GM18507 (cell line): ENCODE measurements at regions not wholly inside any gene's neighbourhood (a gene's known extent, or its start where the extent isn't known, plus 50 kb on each side); places are given as distances from the start of the nearest gene placed in this dataset.

Source experiments
- DNase-seq: peaks from one replicate; pipeline ENCODE4 v3.0.0; 2011; ENCODE audit warnings: low read depth; ENCODE audit not compliant: insufficient read length; ENCODE audit errors: extremely low spot score
- FAIRE-seq: peaks from 2 replicates; lab custom pipeline; 2011; peaks lifted over from hg19 to GRCh38; lab: Jason Lieb, UNC

DNA sequence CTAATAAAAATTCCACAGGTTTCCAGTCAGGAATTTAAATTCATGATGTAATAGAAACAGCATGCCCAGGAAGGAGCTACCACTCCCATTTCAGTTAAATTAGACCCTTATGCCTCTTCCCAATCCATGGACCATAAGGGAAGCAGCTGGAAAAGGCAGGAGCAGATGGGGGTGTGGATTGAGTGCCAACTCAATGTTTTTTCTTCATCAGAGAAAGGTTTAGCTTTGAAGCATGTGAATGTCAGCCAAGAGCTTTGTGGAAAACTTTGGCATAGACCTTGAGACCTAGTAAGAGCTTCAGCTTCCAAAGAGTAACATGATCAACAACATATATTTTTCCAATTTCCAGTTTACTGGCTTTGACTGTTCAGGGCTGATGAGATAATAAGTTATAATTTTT is 2139.9 kb downstream of the PCDH9 start:
- FAIRE-seq: no peak
- no peak for DNase-seq

DNA sequence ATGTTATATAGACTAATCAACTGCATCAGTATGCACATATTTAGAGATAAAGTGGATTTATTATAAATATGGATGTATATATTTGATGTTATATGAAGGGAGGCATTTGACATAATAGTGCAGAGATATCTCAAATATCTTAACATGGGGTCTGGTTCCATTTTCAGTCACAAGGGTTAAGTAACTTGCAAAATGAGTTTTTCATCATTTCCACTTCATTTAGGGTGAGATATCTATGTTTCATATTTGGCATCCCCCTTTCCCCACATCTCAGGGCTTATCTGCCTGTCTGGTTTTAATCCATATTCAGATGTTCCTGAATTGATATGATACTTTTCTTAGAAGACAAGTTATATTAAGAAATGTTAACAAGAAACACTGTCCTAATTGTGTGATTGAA is 2141.2 kb downstream of the PCDH9 start:
- FAIRE-seq (no peak), DNase-seq (no peak)

DNA sequence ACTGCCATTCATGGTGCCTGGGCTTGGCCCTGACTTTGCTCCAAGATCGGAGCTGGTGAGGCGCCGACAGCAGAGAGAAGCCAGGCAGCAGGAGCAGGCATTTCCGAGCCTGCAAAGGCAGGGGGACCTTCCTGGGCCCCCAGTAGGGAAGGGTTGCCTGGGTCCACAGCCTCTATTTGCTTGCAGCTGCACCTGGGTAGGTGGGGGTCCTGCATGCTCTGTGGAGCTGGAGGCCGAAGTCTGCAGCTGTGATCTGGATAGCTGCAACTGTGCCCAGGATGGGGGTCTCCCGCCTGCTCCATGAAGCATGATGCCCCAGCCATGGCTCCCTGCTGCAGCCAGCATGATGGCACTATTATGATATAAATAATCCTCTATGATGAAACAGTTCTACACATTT is 2144.2 kb downstream of the PCDH9 start:
- DNase-seq: no peak
- no peak for FAIRE-seq

DNA sequence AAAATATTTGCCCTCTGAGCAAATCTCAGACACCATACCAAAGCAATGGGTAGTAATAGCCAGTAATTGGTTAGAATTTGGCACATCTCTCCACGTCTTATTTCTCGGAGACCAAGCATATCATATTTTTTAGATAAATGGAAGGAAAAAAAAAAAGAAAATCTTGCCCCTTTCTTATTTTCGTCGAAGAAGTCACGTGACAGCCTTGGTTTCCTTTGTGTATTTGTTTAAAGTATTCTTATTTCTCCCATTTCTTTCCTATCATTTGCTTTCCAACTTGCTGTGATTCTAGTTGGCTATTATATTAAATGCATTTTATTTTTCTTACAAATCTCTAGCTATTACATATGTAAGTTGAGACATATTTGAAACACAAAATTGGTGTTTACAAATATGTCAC is 2155.9 kb downstream of the PCDH9 start:
- DNase-seq (no peak), FAIRE-seq (no peak)

DNA sequence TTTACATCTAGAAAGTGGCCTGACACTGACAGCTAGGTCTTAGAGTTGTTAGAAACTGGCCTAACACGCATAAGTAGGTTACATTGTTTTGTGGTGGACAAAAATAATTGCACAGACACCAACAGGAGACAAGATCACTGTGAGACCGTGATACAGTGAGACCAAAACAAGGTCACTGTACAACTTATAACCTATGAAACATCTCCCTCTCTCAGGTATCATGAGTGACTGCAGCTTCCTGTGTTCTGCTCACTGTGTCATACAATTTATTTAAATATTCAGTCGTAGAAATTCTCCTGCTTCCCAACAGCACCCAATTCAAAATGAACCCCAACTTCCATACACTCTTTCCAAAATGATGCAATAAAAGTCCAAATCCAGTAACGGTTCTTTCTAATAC is 2165.2 kb downstream of the PCDH9 start:
- DNase-seq (no peak), FAIRE-seq (no peak)

DNA sequence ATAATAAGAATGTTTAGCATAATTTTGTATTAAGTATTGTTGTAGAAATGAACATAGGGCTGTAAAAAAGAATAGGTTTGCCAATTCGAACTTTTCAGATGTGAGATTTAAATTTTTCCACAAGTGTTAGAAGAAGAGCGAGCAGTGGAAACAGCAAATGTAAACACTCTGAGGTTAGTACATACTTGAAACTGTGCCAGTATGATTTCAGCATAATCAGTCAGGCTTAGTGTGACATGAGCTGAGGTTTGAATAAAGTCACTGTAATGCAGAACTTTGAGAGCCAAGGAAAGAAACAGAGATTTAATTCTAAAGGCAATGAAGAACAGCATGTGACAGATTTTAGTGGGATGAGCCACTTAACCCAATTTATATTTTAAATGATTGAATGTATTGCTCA is 2166.4 kb downstream of the PCDH9 start:
- FAIRE-seq: no peak
- no peak for DNase-seq

DNA sequence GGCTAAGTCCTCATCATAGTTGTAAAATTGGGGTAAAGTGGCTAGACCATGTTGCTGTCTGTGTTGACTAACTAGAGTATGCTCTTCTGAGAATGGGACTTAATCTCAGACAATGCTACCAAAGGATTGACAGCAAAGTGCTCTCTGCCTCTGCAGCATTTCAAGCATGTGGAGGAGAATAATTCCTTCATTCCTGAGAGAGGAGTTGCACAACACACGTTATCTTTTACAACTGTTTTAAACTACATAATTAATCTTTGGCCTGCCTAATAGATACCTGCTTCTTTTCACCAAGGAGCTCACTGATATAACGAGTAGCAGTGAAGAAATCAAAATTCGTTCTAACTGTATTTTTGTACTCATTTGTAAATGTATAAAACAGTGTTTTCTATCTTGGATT is 2172.2 kb downstream of the PCDH9 start:
- no peak for FAIRE-seq
- DNase-seq: no peak

DNA sequence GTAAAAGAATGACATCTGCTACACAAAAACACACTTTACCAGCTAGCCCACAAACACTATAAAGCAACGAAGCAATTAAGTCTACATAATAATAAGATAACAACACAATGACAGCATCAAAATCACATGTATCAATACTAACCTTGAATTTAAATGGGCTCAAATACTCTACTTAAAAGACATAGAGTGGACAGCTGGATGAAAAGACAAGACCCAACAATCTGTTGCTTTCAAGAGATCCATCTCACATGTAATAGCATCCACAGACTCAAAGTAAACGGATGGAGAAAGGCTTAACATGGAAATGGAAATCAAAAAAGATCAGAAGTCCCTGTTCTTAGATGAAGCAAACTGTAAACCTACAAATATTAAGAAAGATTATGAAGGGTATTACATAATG is 2175.9 kb downstream of the PCDH9 start:
- DNase-seq (no peak), FAIRE-seq (no peak)

DNA sequence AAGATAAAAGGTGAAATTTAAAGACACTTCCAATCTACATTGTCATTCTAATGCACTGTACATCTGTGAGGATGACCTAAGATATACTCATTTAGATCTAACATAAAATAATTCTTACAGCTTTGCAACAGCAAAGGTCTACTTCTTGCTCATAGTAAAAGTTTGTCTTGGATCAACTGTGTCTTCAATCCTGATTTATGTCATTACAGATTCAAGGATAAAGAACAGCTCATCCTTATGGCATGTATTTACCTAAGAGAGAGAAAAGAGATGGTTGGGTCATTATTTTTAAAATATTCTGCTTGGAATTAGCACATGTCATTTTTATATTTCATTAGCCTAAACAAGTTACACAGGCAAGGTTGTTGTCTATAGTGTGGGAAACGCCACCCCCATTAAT is 2193.1 kb downstream of the PCDH9 start:
- FAIRE-seq: no peak
- no peak for DNase-seq

DNA sequence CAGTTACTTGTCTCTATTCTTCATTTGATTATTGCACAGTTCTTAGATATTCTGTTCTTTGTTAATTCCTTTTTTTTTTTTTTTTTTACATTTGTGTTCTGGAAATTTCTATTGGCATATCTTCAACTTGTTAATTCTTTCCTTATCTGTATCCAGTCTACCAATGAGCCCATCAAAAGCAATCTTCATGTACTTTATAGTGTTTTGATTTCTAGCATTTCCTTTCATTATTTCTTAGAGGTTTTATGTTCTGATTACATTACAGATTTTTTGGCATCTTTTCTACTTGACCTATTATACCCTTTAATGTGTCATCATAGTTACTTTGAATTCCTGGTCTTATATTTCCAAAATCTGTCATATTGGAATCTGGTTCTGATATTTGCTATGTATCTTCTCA is 2194.8 kb downstream of the PCDH9 start:
- FAIRE-seq (no peak), DNase-seq (no peak)

DNA sequence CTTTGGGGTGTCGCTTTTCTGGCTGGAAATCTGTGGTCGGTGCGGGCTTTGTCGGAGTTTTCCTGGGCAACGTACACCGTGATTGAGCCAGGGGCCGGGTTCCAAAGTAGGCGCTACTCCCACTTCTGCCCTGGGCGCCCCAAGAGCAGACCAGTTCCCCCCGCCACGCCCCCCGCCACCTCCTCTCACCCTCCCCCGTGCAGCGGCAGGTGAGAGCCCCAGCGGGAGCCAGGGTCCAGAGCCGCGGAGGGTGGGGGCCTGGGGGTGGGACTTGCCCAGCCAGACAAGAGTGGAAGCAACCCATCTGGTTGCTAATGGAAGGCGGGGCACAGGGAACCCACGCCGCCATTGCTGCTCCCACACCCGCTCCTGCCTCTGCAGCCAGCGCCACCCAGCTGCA is 2195.9 kb downstream of the PCDH9 start:
- DNase-seq (no peak), FAIRE-seq (no peak)

DNA sequence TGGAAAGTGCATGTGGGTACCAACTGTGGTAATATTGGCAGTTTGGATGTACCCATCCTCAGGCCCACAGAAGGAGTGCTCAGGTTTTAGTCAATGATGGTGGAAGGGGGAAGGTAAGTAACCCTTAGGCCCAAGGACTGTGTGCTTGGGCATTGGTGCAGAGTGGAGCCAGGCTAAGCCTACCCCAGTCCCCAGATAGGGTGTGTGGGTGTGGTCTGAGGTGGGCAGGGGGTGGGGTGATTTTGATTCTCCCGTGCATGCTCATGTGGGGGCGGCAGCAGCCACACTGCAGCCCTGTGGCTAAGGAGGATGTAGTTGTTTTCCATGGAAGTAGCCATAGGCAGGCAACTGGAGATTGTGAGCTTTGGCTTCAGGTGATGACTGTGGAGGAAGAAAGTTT is 2197.3 kb downstream of the PCDH9 start:
- DNase-seq (no peak), FAIRE-seq (no peak)

DNA sequence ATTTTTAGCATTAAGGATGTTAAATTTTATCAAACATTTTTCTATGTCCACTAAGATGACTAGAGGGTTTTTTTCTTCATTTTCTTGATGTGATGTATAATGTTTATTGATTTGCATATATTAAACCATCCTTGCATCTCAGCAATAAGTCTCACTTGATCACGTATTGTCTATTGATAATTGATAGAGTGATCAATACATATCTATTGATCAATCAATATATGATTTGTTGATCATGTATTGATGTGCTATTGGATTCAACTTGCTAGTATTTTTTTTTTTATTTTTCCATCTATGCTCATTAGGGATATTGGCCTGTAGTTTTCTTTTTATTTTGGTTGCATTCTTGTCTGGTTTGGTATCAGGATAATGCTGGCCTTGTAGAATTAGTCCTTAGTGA is 2202.0 kb downstream of the PCDH9 start:
- FAIRE-seq (no peak), DNase-seq (no peak)

DNA sequence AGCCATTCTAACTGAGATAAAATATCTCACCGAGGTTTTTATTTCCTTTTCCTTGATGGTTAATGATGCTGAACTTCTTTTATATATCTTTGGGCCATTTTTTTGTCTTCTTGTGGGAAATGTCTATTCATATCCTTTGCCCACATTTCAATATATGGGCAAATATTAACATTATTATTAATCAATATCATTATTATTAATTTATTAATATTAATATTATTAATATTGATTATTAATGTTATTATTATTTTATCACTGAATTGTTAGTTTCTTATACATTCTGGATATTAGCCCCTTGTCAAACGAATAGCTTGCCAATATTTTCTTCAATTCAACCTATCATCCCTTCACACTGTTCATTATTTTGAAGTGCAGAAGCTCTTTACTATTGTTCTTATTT is 2203.6 kb downstream of the PCDH9 start:
- DNase-seq: no peak

DNA sequence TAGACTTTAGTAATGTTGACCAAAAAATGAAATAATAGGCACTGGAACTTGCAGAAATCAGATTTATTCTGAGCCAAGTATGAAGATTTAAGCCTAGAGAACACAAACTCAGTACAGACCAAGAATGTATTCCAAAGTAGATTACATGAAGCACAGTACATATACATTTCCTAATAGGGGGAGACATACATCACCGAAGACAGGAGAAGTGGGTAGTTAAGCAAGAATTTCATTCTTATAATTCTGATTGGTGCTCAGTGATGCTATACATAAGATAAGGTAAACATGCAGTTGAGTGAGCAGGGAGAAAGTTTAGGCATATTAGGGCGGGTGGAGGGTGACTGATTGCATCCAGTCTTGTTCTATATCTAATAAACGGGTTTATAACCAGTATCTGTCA is 2218.8 kb downstream of the PCDH9 start:
- FAIRE-seq: no peak
- DNase-seq: no peak

More for the DNA sequence above, 2203.6 kb downstream of the PCDH9 start:
- no peak for FAIRE-seq

DNA sequence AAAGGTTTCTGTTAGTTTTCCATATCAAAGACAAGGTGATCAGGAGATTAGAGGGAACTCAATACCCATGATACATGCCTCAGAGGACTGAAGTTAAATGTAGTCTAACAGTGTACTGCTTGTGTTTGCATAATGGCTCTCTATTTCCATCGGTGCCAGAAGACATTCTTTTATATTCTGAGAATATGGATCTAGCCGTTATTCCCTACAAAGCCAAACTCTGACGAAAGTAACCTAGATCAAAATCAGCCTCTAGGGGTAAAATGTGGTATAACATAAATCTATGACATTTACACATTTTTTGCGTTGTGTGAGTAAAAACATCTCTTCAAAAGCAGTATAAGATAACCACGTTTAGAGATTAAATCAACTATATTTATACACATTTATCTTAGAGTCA is 2232.7 kb downstream of the PCDH9 start:
- DNase-seq (no peak), FAIRE-seq (no peak)

DNA sequence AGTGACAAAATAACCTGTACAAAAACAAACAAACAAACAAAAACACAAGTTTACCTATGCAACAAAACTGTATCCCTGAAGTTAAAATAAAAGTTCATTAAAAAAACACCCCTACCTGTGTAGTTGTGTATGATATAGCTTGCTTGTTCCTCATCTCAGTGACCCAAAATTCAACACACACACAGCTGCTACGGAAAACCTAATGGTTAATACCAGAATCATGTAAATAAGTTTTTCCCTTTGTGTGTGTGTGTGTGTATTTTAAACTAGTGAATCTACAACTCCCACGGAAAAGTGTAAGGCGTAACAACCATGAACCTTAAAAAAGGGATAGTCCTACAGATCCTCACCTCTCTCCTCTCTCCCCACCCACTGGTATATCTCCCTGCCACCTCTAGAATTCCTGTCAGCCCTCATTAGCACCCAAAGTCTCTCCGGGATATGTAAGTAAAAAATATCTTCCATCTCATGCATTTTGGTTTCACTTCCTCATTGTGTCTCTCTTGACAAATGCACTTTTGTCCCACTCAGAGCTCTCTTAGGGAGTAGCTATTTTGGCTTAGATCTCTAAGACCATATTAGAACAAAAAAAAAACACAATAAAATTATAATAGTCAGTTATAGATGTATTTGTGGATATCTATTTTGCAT is 2236.5 kb downstream of the PCDH9 start:
- DNase-seq (no peak), FAIRE-seq (peak; percentile 29)

DNA sequence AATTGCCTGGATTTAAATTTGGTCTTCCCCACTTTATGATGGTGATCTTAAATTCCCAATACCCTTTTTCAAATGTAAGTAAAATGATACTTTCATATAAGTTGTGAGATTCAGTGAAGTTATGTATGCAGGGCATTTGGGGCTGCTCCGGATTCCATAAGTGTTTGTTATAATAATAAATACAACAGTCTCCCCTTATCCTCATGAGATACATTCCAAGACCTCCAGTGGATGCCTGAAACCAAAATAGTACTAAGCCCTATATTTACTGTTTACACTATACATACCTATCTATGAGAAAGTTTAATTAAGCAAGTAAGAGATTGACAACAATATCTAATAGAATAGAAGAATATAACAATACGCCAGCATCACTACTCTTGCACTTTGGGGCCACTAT is 2237.8 kb downstream of the PCDH9 start:
- no peak for DNase-seq
- no peak for FAIRE-seq

DNA sequence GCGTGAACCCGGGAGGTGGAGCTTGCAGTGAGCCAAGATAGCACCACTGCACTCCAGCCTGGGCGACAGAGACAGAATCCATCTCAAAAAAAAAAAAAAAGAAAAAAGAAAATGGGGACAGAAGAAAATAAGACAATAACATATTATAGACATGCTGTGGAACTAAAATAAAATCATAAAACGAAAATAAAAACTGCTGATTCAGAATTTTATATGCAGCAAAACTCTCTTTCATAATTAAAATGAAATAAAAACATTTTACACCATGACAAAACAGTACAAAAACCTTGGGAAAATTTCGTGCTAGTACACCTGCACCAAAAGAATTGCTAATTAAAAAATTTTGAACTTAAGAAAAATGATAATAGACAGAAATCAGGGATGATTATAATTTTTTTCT is 2245.1 kb downstream of the PCDH9 start:
- no peak for DNase-seq
- FAIRE-seq: no peak

DNA sequence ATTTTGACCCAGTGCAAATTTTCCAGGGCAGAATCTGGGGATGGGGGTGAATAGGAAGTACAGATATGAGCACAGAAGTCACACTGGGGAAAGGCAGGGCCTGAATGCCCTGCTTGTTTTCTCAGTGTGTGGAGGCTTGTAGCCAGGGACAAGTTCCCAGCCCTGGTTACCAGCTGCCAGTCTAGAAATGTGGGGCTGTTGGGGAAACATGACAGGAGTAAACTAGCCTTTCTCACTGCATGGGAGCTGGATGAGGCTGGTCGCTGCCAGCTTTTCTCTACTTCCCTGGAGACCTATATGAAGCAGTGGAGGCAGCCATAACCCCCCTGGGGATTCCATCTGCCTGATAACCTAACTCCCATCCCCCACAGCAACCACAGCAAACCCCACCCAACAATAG is 2267.7 kb downstream of the PCDH9 start:
- no peak for FAIRE-seq

DNA sequence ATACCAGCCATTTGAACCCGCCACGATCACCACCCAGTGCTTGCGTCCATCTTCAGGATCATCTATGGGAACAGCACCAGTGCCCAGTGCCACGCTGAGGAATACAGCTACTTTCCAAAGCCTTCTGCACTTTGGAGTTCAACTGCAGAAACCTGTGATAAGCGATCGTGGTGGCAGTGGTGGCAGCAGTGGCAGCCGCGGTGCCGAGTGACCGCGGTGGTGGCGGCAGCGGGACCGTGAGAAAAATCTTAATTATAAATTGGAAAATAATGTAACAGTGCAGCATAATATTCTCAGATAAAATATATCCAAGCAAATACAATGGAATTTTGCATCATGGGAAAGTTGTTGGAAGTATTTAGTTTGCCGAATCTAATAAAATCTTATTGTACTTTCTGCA is 2270.9 kb downstream of the PCDH9 start:
- no peak for DNase-seq
- no peak for FAIRE-seq

More for the DNA sequence above, 2267.7 kb downstream of the PCDH9 start:
- no peak for DNase-seq

DNA sequence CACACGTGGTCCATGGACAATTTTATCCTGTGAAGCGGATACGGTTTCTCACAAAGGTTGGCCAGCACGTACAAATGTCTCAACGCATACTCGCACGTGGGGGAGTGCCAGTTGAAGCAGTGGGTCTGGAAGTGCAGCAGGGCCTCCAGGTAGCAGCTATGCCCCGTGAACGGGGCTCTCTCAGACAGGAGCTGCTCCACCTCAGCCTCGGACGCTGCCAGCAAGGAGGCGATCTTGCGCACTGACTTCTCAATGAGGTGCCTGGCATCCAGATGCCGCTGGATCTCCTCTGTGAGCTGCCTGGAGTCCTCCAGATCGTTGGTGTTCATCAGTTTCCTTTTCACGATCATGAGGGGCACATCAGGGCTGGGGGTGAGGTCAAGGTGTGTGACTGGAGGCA is 2272.0 kb downstream of the PCDH9 start:
- no peak for DNase-seq
- FAIRE-seq: no peak
